ENCODE measurements at regions not wholly inside any gene's neighbourhood (a gene's known extent, or its start where the extent isn't known, plus 50 kb on each side); places are given as distances from the start of the nearest gene placed in this dataset.
A peak's percentile ranks its signal among the peaks of the same experiment; 100 is the strongest.

- H2AK5ac ChIP-seq (ENCODE audit: insufficient read length, low read length): no peak overlapping the region
- no peak overlapping the region for H4K5ac ChIP-seq (ENCODE audit: insufficient read length, low read depth, low read length)
- peaks cover 18% of the 10 kb centered on the region for H3K27me3 Mint-ChIP-seq (ENCODE audit: low read depth)
- H2AFZ ChIP-seq (ENCODE audit: low read length): no peak overlapping the region
- H2BK12ac ChIP-seq (ENCODE audit: insufficient read length, low read depth, low read length): no peak overlapping the region
- H3K27ac Mint-ChIP-seq: no peak overlapping the region
- H2BK15ac ChIP-seq (ENCODE audit: low read depth, low read length): no peak overlapping the region
- no peak overlapping the region for H4K91ac ChIP-seq (ENCODE audit: insufficient read length, low read depth, low read length)
- H3K18ac ChIP-seq (ENCODE audit: insufficient read length, low read depth, low read length): no peak overlapping the region
- no peak overlapping the region for H3K23ac ChIP-seq (ENCODE audit: insufficient read length, low read depth, low read length)
- no peak overlapping the region for H3K56ac ChIP-seq (ENCODE audit: insufficient read length, low read depth, low read length)
- H3K4me2 ChIP-seq (ENCODE audit: insufficient read depth, insufficient read length, low read length): no peak overlapping the region
- no peaks in the 10 kb centered on the region for H3K23me2 ChIP-seq (ENCODE audit: insufficient read length, low read depth, low read length, poor library complexity, severe bottlenecking)
- WGBS (ENCODE audit: extremely low coverage, insufficient read length, low lambda C conversion rate): no CpG with 5 or more reads among the region's 11 CpGs
- H3K36me3 Mint-ChIP-seq (ENCODE audit: insufficient read depth in 1 of 3, low read depth in 3 of 3): peaks cover 6 to 10% (median 9%) of the 10 kb centered on the region in 3 experiments; a peak in 6 of 7 replicates
- no peak overlapping the region for H3T11ph ChIP-seq (ENCODE audit: low read length)
- no peaks in the 10 kb centered on the region for H4K20me1 ChIP-seq (ENCODE audit: control insufficient read depth, insufficient read depth, insufficient read length)
- H2BK5ac ChIP-seq (ENCODE audit: insufficient read length, low read length): no peak overlapping the region
- H3K4me1 Mint-ChIP-seq: no peaks in the 10 kb centered on the region
- H3K9me3 ChIP-seq (ENCODE audit: control insufficient read depth, low read depth, low read length): peaks cover 5% of the 10 kb centered on the region
- H2BK120ac ChIP-seq (ENCODE audit: low read depth, low read length, poor library complexity, severe bottlenecking): no peak overlapping the region
- H3K4ac ChIP-seq (ENCODE audit: low read depth, low read length): no peak overlapping the region
- peaks cover 12 to 14% of the 10 kb centered on the region in 2 experiments for H3K9me3 Mint-ChIP-seq
- H3K4me3 Mint-ChIP-seq: no peak overlapping the region
- H3K9ac ChIP-seq (ENCODE audit: extremely low read depth, insufficient read length, low read length): no peak overlapping the region
- H3K79me2 ChIP-seq (ENCODE audit: insufficient read depth, low read length): no peaks in the 10 kb centered on the region
- H3K4me1 ChIP-seq (ENCODE audit: insufficient read depth, low read length): no peaks in the 10 kb centered on the region
- TF ChIP-seq, protein P1, sequence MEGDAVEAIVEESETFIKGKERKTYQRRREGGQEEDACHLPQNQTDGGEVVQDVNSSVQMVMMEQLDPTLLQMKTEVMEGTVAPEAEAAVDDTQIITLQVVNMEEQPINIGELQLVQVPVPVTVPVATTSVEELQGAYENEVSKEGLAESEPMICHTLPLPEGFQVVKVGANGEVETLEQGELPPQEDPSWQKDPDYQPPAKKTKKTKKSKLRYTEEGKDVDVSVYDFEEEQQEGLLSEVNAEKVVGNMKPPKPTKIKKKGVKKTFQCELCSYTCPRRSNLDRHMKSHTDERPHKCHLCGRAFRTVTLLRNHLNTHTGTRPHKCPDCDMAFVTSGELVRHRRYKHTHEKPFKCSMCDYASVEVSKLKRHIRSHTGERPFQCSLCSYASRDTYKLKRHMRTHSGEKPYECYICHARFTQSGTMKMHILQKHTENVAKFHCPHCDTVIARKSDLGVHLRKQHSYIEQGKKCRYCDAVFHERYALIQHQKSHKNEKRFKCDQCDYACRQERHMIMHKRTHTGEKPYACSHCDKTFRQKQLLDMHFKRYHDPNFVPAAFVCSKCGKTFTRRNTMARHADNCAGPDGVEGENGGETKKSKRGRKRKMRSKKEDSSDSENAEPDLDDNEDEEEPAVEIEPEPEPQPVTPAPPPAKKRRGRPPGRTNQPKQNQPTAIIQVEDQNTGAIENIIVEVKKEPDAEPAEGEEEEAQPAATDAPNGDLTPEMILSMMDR (conservative IDR thresholded peaks at IDR 0.05): no peak
- peak; percentile 10 for DNase-seq
- no peak overlapping the region for H3K27ac ChIP-seq (ENCODE audit: insufficient read length, low read depth, low read length)
- no peak overlapping the region for H4K8ac ChIP-seq (replicated peaks; ENCODE audit: insufficient read length, low read depth, low read length)
- H3K79me1 ChIP-seq (ENCODE audit: insufficient read depth, low read depth, low read length, poor library complexity, severe bottlenecking): no peaks in the 10 kb centered on the region
- H2BK20ac ChIP-seq (ENCODE audit: low read depth, low read length, poor library complexity, severe bottlenecking): no peak overlapping the region
- no peaks in the 10 kb centered on the region for H3K27me3 ChIP-seq (ENCODE audit: insufficient read depth, low read length)
- no peak overlapping the region for H3K14ac ChIP-seq (ENCODE audit: insufficient read depth, low read length)
These were observed 121.6 kb downstream of the OAT start for GRCh38 chr10:124296813-124297788.
